ENCODE measurements at regions not wholly inside any gene's neighbourhood (a gene's known extent, or its start where the extent isn't known, plus 50 kb on each side); places are given as distances from the start of the nearest gene placed in this dataset.

DNA sequence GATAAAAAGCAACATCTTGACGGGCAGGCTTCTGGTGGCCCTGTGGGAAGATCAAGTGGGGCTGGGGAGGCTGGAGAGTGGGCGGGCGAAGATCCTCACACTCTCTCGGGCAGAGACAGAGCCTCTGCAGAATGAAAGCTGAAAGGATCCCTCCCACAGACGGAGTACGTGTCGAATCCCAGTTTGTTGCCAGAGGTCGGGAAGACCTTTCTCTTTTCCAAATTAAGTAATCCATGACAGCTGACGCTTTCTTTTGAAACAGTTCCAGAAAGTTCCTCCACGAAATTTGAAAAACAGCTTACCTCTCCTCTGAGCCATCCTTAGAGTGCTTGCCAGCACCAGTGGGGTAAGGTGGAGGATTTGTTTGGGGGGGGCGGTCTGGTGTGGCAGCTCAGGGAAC lies 155.6 kb upstream of the SMLR1 start:
- no peaks in the 10 kb centered on the region for H4K20me1 ChIP-seq (ENCODE audit: insufficient read depth, low read length)
- no peak for TF ChIP-seq EZH2phosphoT487 (IDR thresholded peaks at IDR 0.05; ENCODE audit: low read length)
- TF ChIP-seq EZH2 (optimal IDR thresholded peaks at IDR 0.05; ENCODE audit: low read depth, low read length) = no peak
- TF ChIP-seq, protein P1, sequence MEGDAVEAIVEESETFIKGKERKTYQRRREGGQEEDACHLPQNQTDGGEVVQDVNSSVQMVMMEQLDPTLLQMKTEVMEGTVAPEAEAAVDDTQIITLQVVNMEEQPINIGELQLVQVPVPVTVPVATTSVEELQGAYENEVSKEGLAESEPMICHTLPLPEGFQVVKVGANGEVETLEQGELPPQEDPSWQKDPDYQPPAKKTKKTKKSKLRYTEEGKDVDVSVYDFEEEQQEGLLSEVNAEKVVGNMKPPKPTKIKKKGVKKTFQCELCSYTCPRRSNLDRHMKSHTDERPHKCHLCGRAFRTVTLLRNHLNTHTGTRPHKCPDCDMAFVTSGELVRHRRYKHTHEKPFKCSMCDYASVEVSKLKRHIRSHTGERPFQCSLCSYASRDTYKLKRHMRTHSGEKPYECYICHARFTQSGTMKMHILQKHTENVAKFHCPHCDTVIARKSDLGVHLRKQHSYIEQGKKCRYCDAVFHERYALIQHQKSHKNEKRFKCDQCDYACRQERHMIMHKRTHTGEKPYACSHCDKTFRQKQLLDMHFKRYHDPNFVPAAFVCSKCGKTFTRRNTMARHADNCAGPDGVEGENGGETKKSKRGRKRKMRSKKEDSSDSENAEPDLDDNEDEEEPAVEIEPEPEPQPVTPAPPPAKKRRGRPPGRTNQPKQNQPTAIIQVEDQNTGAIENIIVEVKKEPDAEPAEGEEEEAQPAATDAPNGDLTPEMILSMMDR (IDR thresholded peaks at IDR 0.05; ENCODE audit: low read length) = no peak
- no peak overlapping the region for H3K27ac ChIP-seq (ENCODE audit: low read length)
- H3F3A ChIP-seq (ENCODE audit: insufficient read depth, low read length) = no peaks in the 10 kb centered on the region
- H3K4me3 ChIP-seq (ENCODE audit: low read length) = no peak overlapping the region
- H2AFZ ChIP-seq (ENCODE audit: low read length) = no peak overlapping the region
- no peaks in the 10 kb centered on the region for H3K9me3 ChIP-seq (replicated peaks; ENCODE audit: insufficient read depth, low read length)
- no peaks in the 10 kb centered on the region for H3K79me2 ChIP-seq (ENCODE audit: low read length)
- H3K36me3 ChIP-seq (replicated peaks; ENCODE audit: insufficient read depth, low read length) = no peaks in the 10 kb centered on the region
- H3K4me2 ChIP-seq (ENCODE audit: low read depth, low read length) = no peak overlapping the region
- no peaks in the 10 kb centered on the region for H3K4me1 ChIP-seq (ENCODE audit: low read length)
- H3K9ac ChIP-seq (ENCODE audit: low read length) = no peak overlapping the region
- H3K27me3 ChIP-seq (replicated peaks; ENCODE audit: insufficient read depth, low read length) = no peaks in the 10 kb centered on the region
- DNase-seq = no peak
- H3K9me2 ChIP-seq (replicated peaks; ENCODE audit: insufficient read depth, low read length) = no peaks in the 10 kb centered on the region

DNA sequence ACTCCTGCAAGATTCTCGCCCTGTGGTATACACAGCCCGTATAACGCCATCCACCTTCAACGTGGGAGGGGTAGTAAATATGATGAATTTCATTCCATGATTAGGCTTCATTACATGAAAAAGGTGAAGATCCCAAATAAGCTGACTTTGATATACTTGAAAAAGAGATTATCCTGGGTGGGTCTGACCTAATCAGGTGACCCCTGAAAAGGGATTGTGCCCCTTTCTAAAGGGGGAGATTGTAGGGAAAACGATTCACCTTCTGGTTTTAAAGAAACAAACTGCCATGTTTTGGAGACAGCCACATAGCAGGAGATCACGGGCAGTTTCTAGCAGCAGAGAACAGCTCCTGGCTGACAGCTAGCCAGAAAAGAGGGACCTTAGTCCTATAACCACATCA lies 155.1 kb upstream of the SMLR1 start:
- no peaks in the 10 kb centered on the region for H3K4me1 ChIP-seq (ENCODE audit: low read length)
- no peak overlapping the region for H3K4me3 ChIP-seq (ENCODE audit: low read length)
- no peak overlapping the region for H3K27ac ChIP-seq (ENCODE audit: low read length)
- no peaks in the 10 kb centered on the region for H3K9me2 ChIP-seq (replicated peaks; ENCODE audit: insufficient read depth, low read length)
- H3K4me2 ChIP-seq (ENCODE audit: low read depth, low read length) = no peak overlapping the region
- no peaks in the 10 kb centered on the region for H3F3A ChIP-seq (ENCODE audit: insufficient read depth, low read length)
- DNase-seq = no peak
- H3K79me2 ChIP-seq (ENCODE audit: low read length) = no peaks in the 10 kb centered on the region
- no peaks in the 10 kb centered on the region for H3K27me3 ChIP-seq (replicated peaks; ENCODE audit: insufficient read depth, low read length)
- TF ChIP-seq EZH2 (optimal IDR thresholded peaks at IDR 0.05; ENCODE audit: low read depth, low read length) (no peak), EZH2phosphoT487 (IDR thresholded peaks at IDR 0.05; ENCODE audit: low read length) (no peak)
- TF ChIP-seq, protein P1 (IDR thresholded peaks at IDR 0.05; ENCODE audit: low read length) = no peak
- no peaks in the 10 kb centered on the region for H3K9me3 ChIP-seq (replicated peaks; ENCODE audit: insufficient read depth, low read length)
- no peak overlapping the region for H2AFZ ChIP-seq (ENCODE audit: low read length)
- no peaks in the 10 kb centered on the region for H3K36me3 ChIP-seq (replicated peaks; ENCODE audit: insufficient read depth, low read length)
- H4K20me1 ChIP-seq (ENCODE audit: insufficient read depth, low read length) = no peaks in the 10 kb centered on the region
- no peak overlapping the region for H3K9ac ChIP-seq (ENCODE audit: low read length)

DNA sequence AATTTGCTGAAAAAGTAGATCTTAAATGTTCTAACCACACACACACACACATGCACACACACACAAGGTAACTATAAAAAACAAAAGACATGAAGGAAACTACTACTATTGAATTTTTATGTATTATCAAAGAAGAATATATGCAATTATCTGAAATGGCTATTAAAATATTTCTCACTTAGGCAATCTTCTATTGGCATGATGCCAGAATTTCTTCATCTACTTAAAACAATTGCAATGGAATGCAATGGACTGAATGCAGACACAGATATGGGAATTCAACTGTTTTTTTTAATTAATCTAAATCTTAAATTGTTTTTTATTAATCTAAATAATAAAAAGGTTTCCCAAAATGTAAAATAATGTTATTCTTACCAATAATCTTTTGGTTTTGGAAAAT lies 152.6 kb upstream of the SMLR1 start:
- Histone ChIP-seq H3K9me3 (replicated peaks; ENCODE audit: insufficient read depth, low read length) (no peaks in the 10 kb centered on the region), H3K9ac (ENCODE audit: low read length) (no peak overlapping the region), H3K79me2 (ENCODE audit: low read length) (no peaks in the 10 kb centered on the region), H3K27ac (ENCODE audit: low read length) (no peak overlapping the region), H3K36me3 (replicated peaks; ENCODE audit: insufficient read depth, low read length) (no peaks in the 10 kb centered on the region), H3K9me2 (replicated peaks; ENCODE audit: insufficient read depth, low read length) (no peaks in the 10 kb centered on the region), H3K27me3 (replicated peaks; ENCODE audit: insufficient read depth, low read length) (no peaks in the 10 kb centered on the region), H3K4me3 (ENCODE audit: low read length) (no peak overlapping the region), H4K20me1 (ENCODE audit: insufficient read depth, low read length) (no peaks in the 10 kb centered on the region), H3K4me2 (ENCODE audit: low read depth, low read length) (no peak overlapping the region), H3F3A (ENCODE audit: insufficient read depth, low read length) (no peaks in the 10 kb centered on the region), H3K4me1 (ENCODE audit: low read length) (no peaks in the 10 kb centered on the region), H2AFZ (ENCODE audit: low read length) (no peak overlapping the region)
- TF ChIP-seq EZH2 (optimal IDR thresholded peaks at IDR 0.05; ENCODE audit: low read depth, low read length) (no peak), EZH2phosphoT487 (IDR thresholded peaks at IDR 0.05; ENCODE audit: low read length) (no peak)
- TF ChIP-seq, protein P1 (IDR thresholded peaks at IDR 0.05; ENCODE audit: low read length) = no peak
- no peak for DNase-seq

Data from MM.1S (cell line).